GM13976 (cell line): ENCODE measurements at regions not wholly inside any gene's neighbourhood (a gene's known extent, or its start where the extent isn't known, plus 50 kb on each side); places are given as distances from the start of the nearest gene placed in this dataset.

ENCODE experiments used
- DNase-seq: peaks from one replicate; pipeline ENCODE4 v3.0.0; 2012; ENCODE audit warnings: low spot score
- CTCF ChIP-seq: IDR thresholded peaks from 2 replicates; pipeline ENCODE4 v1.5.1; 2012; ENCODE audit warnings: borderline replicate concordance, mild to moderate bottlenecking; ENCODE audit not compliant: insufficient read depth; ENCODE audit errors: extremely low read depth, missing control alignments, control extremely low read depth
- in situ Hi-C: fragments of 300-500 bp; cut with MboI; formaldehyde crosslinking; loops from one replicate; pipeline ENCODE4 v1.12.0; 2022; ENCODE audit warnings: low sequenced_read_pairs, mixed read lengths, inconsistent platforms; ENCODE audit not compliant: unreplicated experiment

- in situ Hi-C loops: no loop called here
- TF ChIP-seq CTCF: no peak
- DNase-seq: no peak
Measured at GRCh38 chr3:78140274-78140673, 1100.4 kb downstream of the ROBO2 start.

GRCh38 chr3:78140866-78141265 lies 1101.0 kb downstream of the ROBO2 start:
- TF ChIP-seq CTCF: no peak
- in situ Hi-C loops: no loop called here
- no peak for DNase-seq

GRCh38 chr3:78141269-78141668 lies 1101.4 kb downstream of the ROBO2 start:
- in situ Hi-C loops: no loop called here
- DNase-seq: no peak
- no peak for TF ChIP-seq CTCF

- in situ Hi-C loops: no loop called here
- no peak for DNase-seq
- no peak for TF ChIP-seq CTCF
Measured at GRCh38 chr3:78143000-78143399, 1103.1 kb downstream of the ROBO2 start.

GRCh38 chr3:78148986-78149717 lies 1109.3 kb downstream of the ROBO2 start:
- in situ Hi-C loops: no loop called here
- DNase-seq: no peak
- TF ChIP-seq CTCF: no peak

- no peak for TF ChIP-seq CTCF
- in situ Hi-C loops: no loop called here
- no peak for DNase-seq
Measured at GRCh38 chr3:78153973-78154372, 1114.1 kb downstream of the ROBO2 start.
